H1 (cell line): ENCODE measurements at regions not wholly inside any gene's neighbourhood (a gene's known extent, or its start where the extent isn't known, plus 50 kb on each side); places are given as distances from the start of the nearest gene placed in this dataset.

ENCODE experiments used
- FOSL1 ChIP-seq: IDR thresholded peaks from 2 replicates; pipeline ENCODE4 v1.6.1; 2011; ENCODE audit warnings: mild to moderate bottlenecking, low read depth, low read length, moderate library complexity; ENCODE audit not compliant: insufficient read depth
- GABPA ChIP-seq: IDR thresholded peaks from 2 replicates; pipeline ENCODE4 v1.6.1; 2011; ENCODE audit warnings: mild to moderate bottlenecking, low read length, moderate library complexity, borderline replicate concordance; ENCODE audit not compliant: insufficient read depth
- RFX5 ChIP-seq: IDR thresholded peaks from 2 replicates; pipeline ENCODE4 v1.6.1; 2011; ENCODE audit warnings: low read depth, low read length, improper control_type of control experiment, borderline replicate concordance

- TF ChIP-seq RFX5 = no peak
- TF ChIP-seq GABPA = no peak
- no peak for TF ChIP-seq FOSL1
- TF ChIP-seq, all 59 proteins: peak for 0
Measured at GRCh38 chr6:9784786-9785185, 630.1 kb downstream of the TFAP2A start (continued).
